Upper lobe of left lung (tissue), 6 donors: ENCODE measurements at regions not wholly inside any gene's neighbourhood (a gene's known extent, or its start where the extent isn't known, plus 50 kb on each side); places are given as distances from the start of the nearest gene placed in this dataset.
A peak's percentile ranks its signal among the peaks of the same experiment; 100 is the strongest.

Experiments used
- ATAC-seq, 2 donors: fragments of 200-7000 bp; cut with Tn5 transposase; one replicate each; pipeline ENCODE4 v1.9.1; 2022; ENCODE audit warnings: mild to moderate bottlenecking in 2 of 2, moderate library complexity in 2 of 2; ENCODE audit not compliant: low FRiP score in 2 of 2
- DNase-seq, 2 donors: peaks; one replicate each; pipeline ENCODE4 v3.0.0-alpha.2; 2019 to 2020
- H3K27ac ChIP-seq, 4 donors: fragments of 200-600 bp; sonication (generic); one replicate each; pipeline ENCODE4 v1.5.1; 2016 to 2019
- H3K27me3 ChIP-seq, 4 donors: fragments of 200-600 bp; sonication (generic); one replicate each; pipeline ENCODE4 v1.5.1; 2017 to 2019
- H3K36me3 ChIP-seq, 4 donors: fragments of 200-600 bp; sonication (generic); one replicate each; pipeline ENCODE4 v1.5.1; 2016 to 2019
- H3K4me1 ChIP-seq, 4 donors: fragments of 200-600 bp; sonication (generic); one replicate each; pipeline ENCODE4 v1.5.1; 2018 to 2019
- H3K4me3 ChIP-seq, 4 donors: fragments of 200-600 bp; sonication (generic); one replicate each; pipeline ENCODE4 v1.5.1; 2017 to 2019; ENCODE audit warnings: mild to moderate bottlenecking in 2 of 4, moderate library complexity in 1 of 4
- H3K9me3 ChIP-seq, 4 donors: fragments of 200-600 bp; sonication (generic); one replicate each; pipeline ENCODE4 v1.5.1; 2018 to 2019
- EP300 ChIP-seq, 4 donors: sonication (generic); formaldehyde crosslinking; IDR thresholded peaks; one replicate each; pipeline ENCODE4 v1.5.1; 2017; ENCODE audit warnings: antibody characterized with exemption in 4 of 4, control low read depth in 2 of 4
- POLR2A ChIP-seq, 4 donors: fragments of 450-650 bp; IDR thresholded peaks; one replicate each; pipeline ENCODE4 v1.5.1; 2016 to 2017; ENCODE audit warnings: antibody characterized with exemption in 4 of 4, mild to moderate bottlenecking in 2 of 4
- POLR2AphosphoS5 ChIP-seq, 2 donors: sonication (generic); formaldehyde crosslinking; IDR thresholded peaks; one replicate each; pipeline ENCODE4 v1.5.1; 2017; ENCODE audit warnings: antibody characterized with exemption in 2 of 2
- WGBS, 2 donors: methylation state at CpG; one replicate each; pipeline ENCODE4 v1.1.5; 2017 to 2018; 5-methylcytosine and 5-hydroxymethylcytosine counted together
- TF ChIP-seq, protein P1 (sequence below), 6 experiments: fragments of 450-650 bp in 4 of 6; fragments of 200-600 bp in 2 of 6; sonication (generic) in 2 of 6; IDR thresholded peaks; one replicate each; pipeline ENCODE4 v1.5.1; 2016 to 2019; ENCODE audit warnings: antibody characterized with exemption in 6 of 6
- donor health status: DM: no; HTN: no; CAD: no; lungs with moderate emphysema.
- donor health status: DM: no; HTN: yes; CAD: no; lungs with severe emphysema.

DNA sequence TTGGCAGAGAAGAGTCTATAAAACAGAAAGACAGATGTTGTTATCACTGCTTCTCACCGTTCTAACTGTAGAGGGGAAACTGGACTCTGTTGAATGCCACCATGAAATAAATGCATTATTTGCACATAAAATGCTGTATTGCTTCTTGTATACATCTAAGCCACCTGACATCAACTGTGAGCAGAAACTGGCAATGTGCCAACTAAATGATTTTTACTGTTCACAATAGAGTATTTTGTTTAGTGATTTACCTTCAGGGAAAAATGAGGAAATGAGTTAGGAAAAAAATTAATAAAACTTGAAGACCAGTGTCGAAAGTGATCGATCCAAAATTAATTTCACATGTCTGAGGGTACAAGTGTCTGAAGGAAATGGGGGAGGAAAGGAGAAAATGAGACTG lies 65.9 kb upstream of the TNIP3 start:
- 78 to 86% methylated on average over 3 of the region's 3 CpGs for WGBS, 2 donors
- Histone ChIP-seq H3K36me3 (no peaks in the 10 kb centered on the region), H3K27me3 (no peaks in the 10 kb centered on the region), H3K27ac (no peak overlapping the region), H3K4me3 (no peak overlapping the region), H3K4me1 (no peaks in the 10 kb centered on the region), H3K9me3 (no peaks in the 10 kb centered on the region)
- DNase-seq (no peak), ATAC-seq (no peak)
- TF ChIP-seq POLR2AphosphoS5 (IDR thresholded peaks at IDR 0.05) (no peak), EP300 (IDR thresholded peaks at IDR 0.05) (no peak), POLR2A (IDR thresholded peaks at IDR 0.05) (no peak)
- TF ChIP-seq, protein P1, sequence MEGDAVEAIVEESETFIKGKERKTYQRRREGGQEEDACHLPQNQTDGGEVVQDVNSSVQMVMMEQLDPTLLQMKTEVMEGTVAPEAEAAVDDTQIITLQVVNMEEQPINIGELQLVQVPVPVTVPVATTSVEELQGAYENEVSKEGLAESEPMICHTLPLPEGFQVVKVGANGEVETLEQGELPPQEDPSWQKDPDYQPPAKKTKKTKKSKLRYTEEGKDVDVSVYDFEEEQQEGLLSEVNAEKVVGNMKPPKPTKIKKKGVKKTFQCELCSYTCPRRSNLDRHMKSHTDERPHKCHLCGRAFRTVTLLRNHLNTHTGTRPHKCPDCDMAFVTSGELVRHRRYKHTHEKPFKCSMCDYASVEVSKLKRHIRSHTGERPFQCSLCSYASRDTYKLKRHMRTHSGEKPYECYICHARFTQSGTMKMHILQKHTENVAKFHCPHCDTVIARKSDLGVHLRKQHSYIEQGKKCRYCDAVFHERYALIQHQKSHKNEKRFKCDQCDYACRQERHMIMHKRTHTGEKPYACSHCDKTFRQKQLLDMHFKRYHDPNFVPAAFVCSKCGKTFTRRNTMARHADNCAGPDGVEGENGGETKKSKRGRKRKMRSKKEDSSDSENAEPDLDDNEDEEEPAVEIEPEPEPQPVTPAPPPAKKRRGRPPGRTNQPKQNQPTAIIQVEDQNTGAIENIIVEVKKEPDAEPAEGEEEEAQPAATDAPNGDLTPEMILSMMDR (IDR thresholded peaks at IDR 0.05), result no peak

- Histone ChIP-seq H3K27me3 (no peaks in the 10 kb centered on the region), H3K4me3 (no peak overlapping the region), H3K9me3 (no peaks in the 10 kb centered on the region), H3K36me3 (no peaks in the 10 kb centered on the region), H3K4me1 (no peaks in the 10 kb centered on the region), H3K27ac (no peak overlapping the region)
- no peak for ATAC-seq
- WGBS, 2 donors, result 39 to 56% methylated on average over 1 of the region's 1 CpG
- TF ChIP-seq POLR2A (IDR thresholded peaks at IDR 0.05) (no peak), POLR2AphosphoS5 (IDR thresholded peaks at IDR 0.05) (no peak), EP300 (IDR thresholded peaks at IDR 0.05) (no peak)
- TF ChIP-seq, protein P1 (IDR thresholded peaks at IDR 0.05), result no peak
- no peak for DNase-seq
Observed at GRCh38 chr4:121228848-121229247, 64.7 kb upstream of the TNIP3 start.

GRCh38 chr4:121227341-121227792 lies 63.2 kb upstream of the TNIP3 start:
- WGBS, 2 donors, result 86 to 89% methylated on average over 3 of the region's 3 CpGs
- TF ChIP-seq, protein P1 (IDR thresholded peaks at IDR 0.05), result peak in 1 of 6 experiments; percentile 13
- no peak for TF ChIP-seq POLR2AphosphoS5 (IDR thresholded peaks at IDR 0.05)
- Histone ChIP-seq H3K27ac (no peak overlapping the region), H3K4me3 (no peak overlapping the region), H3K36me3 (no peaks in the 10 kb centered on the region), H3K9me3 (no peaks in the 10 kb centered on the region), H3K4me1 (no peaks in the 10 kb centered on the region), H3K27me3 (no peaks in the 10 kb centered on the region)
- no peak for DNase-seq
- no peak for ATAC-seq

GRCh38 chr4:121226362-121226761 lies 62.2 kb upstream of the TNIP3 start:
- Histone ChIP-seq H3K27ac (no peak overlapping the region), H3K27me3 (no peaks in the 10 kb centered on the region), H3K9me3 (no peaks in the 10 kb centered on the region), H3K4me3 (no peak overlapping the region), H3K4me1 (no peaks in the 10 kb centered on the region), H3K36me3 (no peaks in the 10 kb centered on the region)
- ATAC-seq (no peak), DNase-seq (no peak)
- TF ChIP-seq EP300 (IDR thresholded peaks at IDR 0.05) (no peak), POLR2AphosphoS5 (IDR thresholded peaks at IDR 0.05) (no peak), POLR2A (IDR thresholded peaks at IDR 0.05) (no peak)
- TF ChIP-seq, protein P1 (IDR thresholded peaks at IDR 0.05), result no peak
- 72 to 76% methylated on average over 4 of the region's 4 CpGs for WGBS, 2 donors

DNA sequence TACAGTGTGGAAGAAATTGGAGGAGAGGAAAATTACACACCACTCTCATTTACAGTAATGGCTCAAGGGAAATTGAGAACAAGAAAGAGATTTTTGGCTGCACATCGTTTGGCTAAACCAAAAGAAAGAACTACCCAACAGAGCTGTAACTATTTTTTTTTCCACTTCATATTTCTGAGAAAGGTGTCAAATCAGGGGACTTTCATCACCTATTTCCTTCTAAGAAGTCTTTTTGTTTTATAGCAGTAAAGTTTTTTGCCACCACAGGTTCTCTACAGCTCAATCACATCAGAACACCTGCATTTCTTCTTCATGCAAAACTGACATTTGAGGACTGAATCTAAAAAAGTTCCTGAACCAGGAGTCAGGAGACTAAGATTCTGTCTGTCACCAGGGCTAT lies 57.5 kb upstream of the TNIP3 start:
- DNase-seq, result no peak
- no peak for ATAC-seq
- Histone ChIP-seq H3K27ac (no peak overlapping the region), H3K4me3 (no peak overlapping the region), H3K9me3 (no peaks in the 10 kb centered on the region), H3K4me1 (no peaks in the 10 kb centered on the region), H3K27me3 (no peaks in the 10 kb centered on the region), H3K36me3 (no peaks in the 10 kb centered on the region)
- WGBS, 2 donors, result 66% methylated on average over 1 of the region's 1 CpG
- TF ChIP-seq EP300 (IDR thresholded peaks at IDR 0.05) (no peak), POLR2A (IDR thresholded peaks at IDR 0.05) (no peak), POLR2AphosphoS5 (IDR thresholded peaks at IDR 0.05) (no peak)
- TF ChIP-seq, protein P1 (IDR thresholded peaks at IDR 0.05), result no peak
